OCI-LY7 (cell line): ENCODE measurements at regions not wholly inside any gene's neighbourhood (a gene's known extent, or its start where the extent isn't known, plus 50 kb on each side); places are given as distances from the start of the nearest gene placed in this dataset.

Source experiments
- CTCF ChIP-seq: fragments of 200-600 bp; sonication (generic); conservative IDR thresholded peaks from 2 replicates; pipeline ENCODE4 v1.5.1; 2014; ENCODE audit warnings: mild to moderate bottlenecking, antibody characterized with exemption, low read length, moderate library complexity, mixed read lengths
- EZH2phosphoT487 ChIP-seq: fragments of 200-600 bp; sonication (generic); IDR thresholded peaks from 2 replicates; pipeline ENCODE4 v1.6.1; 2018; ENCODE audit warnings: low read depth, borderline replicate concordance, mild to moderate bottlenecking, mixed run types, antibody characterized with exemption, low read length, moderate library complexity, mixed read lengths

GRCh38 chr11:90823446-90823845 is 600.6 kb upstream of the CHORDC1 start:
- no peak for TF ChIP-seq CTCF
- TF ChIP-seq EZH2phosphoT487: no peak
